HG03159 (cell line): ENCODE measurements at regions not wholly inside any gene's neighbourhood (a gene's known extent, or its start where the extent isn't known, plus 50 kb on each side); places are given as distances from the start of the nearest gene placed in this dataset.

Experiments
- ATAC-seq: cut with Tn5 transposase; IDR thresholded peaks from one replicate; pipeline ENCODE4 v1.9.1; 2021; ENCODE audit warnings: mild to moderate bottlenecking, moderate library complexity; ENCODE audit not compliant: unreplicated experiment

GRCh38 chr4:165763640-165764039 lies 109.4 kb upstream of the TLL1 start:
- no peak for ATAC-seq

GRCh38 chr4:165765053-165765452 lies 108.0 kb upstream of the TLL1 start:
- ATAC-seq, result no peak

- no peak for ATAC-seq
These were observed 107.0 kb upstream of the TLL1 start for GRCh38 chr4:165766018-165766417.

GRCh38 chr4:165766976-165767375 lies 106.1 kb upstream of the TLL1 start:
- ATAC-seq, result no peak

- no peak for ATAC-seq
These were observed 105.4 kb upstream of the TLL1 start for GRCh38 chr4:165767671-165768070.

GRCh38 chr4:165768281-165768680 lies 104.8 kb upstream of the TLL1 start:
- no peak for ATAC-seq

GRCh38 chr4:165774326-165774725 lies 98.7 kb upstream of the TLL1 start:
- ATAC-seq, result no peak

- no peak for ATAC-seq
These were observed 92.9 kb upstream of the TLL1 start for GRCh38 chr4:165779950-165780670.

GRCh38 chr4:165780735-165781134 lies 92.3 kb upstream of the TLL1 start:
- no peak for ATAC-seq

GRCh38 chr4:165782623-165783022 lies 90.4 kb upstream of the TLL1 start:
- no peak for ATAC-seq

GRCh38 chr4:165783626-165784025 lies 89.4 kb upstream of the TLL1 start:
- no peak for ATAC-seq

GRCh38 chr4:165784672-165785071 lies 88.4 kb upstream of the TLL1 start:
- no peak for ATAC-seq

GRCh38 chr4:165785337-165785736 lies 87.7 kb upstream of the TLL1 start:
- ATAC-seq, result no peak

- ATAC-seq, result no peak
These were observed 85.3 kb upstream of the TLL1 start for GRCh38 chr4:165787516-165788274.

- no peak for ATAC-seq
These were observed 84.2 kb upstream of the TLL1 start for GRCh38 chr4:165788686-165789463.

GRCh38 chr4:165793236-165793635 lies 79.8 kb upstream of the TLL1 start:
- no peak for ATAC-seq

- no peak for ATAC-seq
These were observed 78.2 kb upstream of the TLL1 start for GRCh38 chr4:165794834-165795233.

- no peak for ATAC-seq
These were observed 73.6 kb upstream of the TLL1 start for GRCh38 chr4:165799384-165799815.

- ATAC-seq, result no peak
These were observed 70.6 kb upstream of the TLL1 start for GRCh38 chr4:165802452-165802851.

GRCh38 chr4:165803005-165803404 lies 70.0 kb upstream of the TLL1 start:
- no peak for ATAC-seq

GRCh38 chr4:165805406-165805805 lies 67.6 kb upstream of the TLL1 start:
- ATAC-seq, result no peak

GRCh38 chr4:165806613-165807012 lies 66.4 kb upstream of the TLL1 start:
- ATAC-seq, result no peak
